Chondrocyte (in vitro differentiated cells): ENCODE measurements at regions not wholly inside any gene's neighbourhood (a gene's known extent, or its start where the extent isn't known, plus 50 kb on each side); places are given as distances from the start of the nearest gene placed in this dataset.

Experiments
- DNase-seq: peaks from one replicate; pipeline ENCODE4 v3.0.0; 2021; ENCODE audit warnings: mixed read lengths, low spot score
- H3K27ac Mint-ChIP-seq: one replicate; pipeline ENCODE4 v1.8.0; 2021; ENCODE audit warnings: mild to moderate bottlenecking, moderate library complexity, mixed read lengths; ENCODE audit not compliant: unreplicated experiment
- H3K27me3 Mint-ChIP-seq: 2 replicates; pipeline ENCODE4 v1.8.0; 2021; ENCODE audit warnings: low read depth, mixed read lengths
- H3K36me3 Mint-ChIP-seq: 2 replicates; pipeline ENCODE4 v1.8.0; 2021; ENCODE audit warnings: low read depth, mixed read lengths
- H3K4me1 Mint-ChIP-seq: 2 replicates; pipeline ENCODE4 v1.8.0; 2021; ENCODE audit warnings: low read depth, mild to moderate bottlenecking, mixed read lengths
- H3K4me3 Mint-ChIP-seq: one replicate; pipeline ENCODE4 v1.8.0; 2021; ENCODE audit warnings: mild to moderate bottlenecking, moderate library complexity, mixed read lengths; ENCODE audit not compliant: unreplicated experiment
- H3K9me3 Mint-ChIP-seq: 2 replicates; pipeline ENCODE4 v1.8.0; 2021; ENCODE audit warnings: low read depth, mixed read lengths
- TF ChIP-seq, protein P1 (sequence below): fragments of 200-600 bp; sonication (generic); IDR thresholded peaks from 2 replicates; pipeline ENCODE4 v1.5.0; 2021; ENCODE audit warnings: antibody characterized with exemption, mild to moderate bottlenecking, moderate library complexity

DNA sequence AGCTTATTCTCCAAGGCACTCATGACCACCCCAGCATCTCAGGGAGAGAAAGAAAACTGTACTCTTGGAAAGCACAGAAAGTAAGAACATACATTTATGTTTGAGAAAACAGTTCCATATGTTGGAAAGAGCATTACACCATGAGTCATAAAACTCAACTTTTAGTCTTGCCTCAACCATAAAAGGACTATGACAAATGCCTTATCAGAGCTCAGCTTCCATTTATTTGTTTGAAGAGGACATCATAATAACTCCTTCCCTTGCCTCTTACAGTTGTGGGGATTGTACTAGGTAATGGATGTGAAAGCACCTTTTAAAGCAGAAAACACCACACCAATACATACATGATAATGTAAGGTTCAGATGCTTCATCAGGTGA lies 370.8 kb downstream of the LNPK start:
- DNase-seq = no peak
- TF ChIP-seq, protein P1, sequence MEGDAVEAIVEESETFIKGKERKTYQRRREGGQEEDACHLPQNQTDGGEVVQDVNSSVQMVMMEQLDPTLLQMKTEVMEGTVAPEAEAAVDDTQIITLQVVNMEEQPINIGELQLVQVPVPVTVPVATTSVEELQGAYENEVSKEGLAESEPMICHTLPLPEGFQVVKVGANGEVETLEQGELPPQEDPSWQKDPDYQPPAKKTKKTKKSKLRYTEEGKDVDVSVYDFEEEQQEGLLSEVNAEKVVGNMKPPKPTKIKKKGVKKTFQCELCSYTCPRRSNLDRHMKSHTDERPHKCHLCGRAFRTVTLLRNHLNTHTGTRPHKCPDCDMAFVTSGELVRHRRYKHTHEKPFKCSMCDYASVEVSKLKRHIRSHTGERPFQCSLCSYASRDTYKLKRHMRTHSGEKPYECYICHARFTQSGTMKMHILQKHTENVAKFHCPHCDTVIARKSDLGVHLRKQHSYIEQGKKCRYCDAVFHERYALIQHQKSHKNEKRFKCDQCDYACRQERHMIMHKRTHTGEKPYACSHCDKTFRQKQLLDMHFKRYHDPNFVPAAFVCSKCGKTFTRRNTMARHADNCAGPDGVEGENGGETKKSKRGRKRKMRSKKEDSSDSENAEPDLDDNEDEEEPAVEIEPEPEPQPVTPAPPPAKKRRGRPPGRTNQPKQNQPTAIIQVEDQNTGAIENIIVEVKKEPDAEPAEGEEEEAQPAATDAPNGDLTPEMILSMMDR = no peak
- H3K36me3 Mint-ChIP-seq = no peaks in the 10 kb centered on the region

DNA sequence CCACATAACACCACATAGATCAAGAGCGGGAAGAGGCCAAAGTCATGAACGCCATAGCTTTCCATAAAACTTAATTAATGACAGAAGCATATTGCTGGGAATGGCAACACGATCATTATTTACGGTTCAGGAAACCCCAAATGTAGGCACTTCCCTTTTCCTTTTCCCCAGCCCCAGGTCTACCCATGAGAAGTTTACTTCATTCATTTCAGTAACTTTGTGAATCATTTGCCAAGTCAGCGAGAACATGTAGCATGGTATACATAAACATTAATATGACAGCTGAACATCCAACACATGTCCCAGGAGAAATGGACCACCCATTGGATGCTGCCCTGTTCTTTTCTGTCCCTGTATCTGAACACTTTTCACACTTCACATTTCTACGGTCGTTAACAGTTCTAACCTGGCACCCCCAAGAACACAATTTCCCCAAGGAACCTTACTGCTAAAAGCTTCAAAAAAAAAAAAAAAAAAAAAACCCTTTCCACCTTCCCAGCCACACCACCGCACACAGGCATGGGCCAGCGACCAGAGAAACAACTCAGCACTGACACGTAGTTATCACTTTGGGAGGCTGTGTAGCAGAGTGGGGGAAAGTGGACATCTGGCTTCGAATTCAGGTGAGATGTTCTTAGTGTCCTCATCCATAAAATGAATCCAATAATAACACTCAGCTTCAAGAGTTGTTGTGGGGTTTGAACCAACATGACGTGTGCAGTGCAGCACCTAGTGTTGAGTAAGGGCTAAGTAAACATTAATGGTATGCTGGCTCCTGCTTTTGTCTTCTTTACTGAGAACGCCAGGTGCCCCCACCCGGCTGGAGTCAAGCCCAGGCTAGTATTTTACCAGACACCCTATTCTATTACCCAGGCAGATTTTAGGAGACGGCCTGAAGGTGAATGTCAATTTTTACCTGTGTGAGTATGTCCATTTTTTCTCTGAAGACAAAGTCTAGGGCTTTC lies 371.5 kb downstream of the LNPK start:
- peaks cover 5% of the 10 kb centered on the region for H3K9me3 Mint-ChIP-seq

More for the DNA sequence above, 370.8 kb downstream of the LNPK start:
- Mint-ChIP-seq H3K9me3 (peaks cover 5% of the 10 kb centered on the region), H3K4me1 (no peaks in the 10 kb centered on the region), H3K27ac (no peak overlapping the region), H3K27me3 (peaks cover 3% of the 10 kb centered on the region), H3K4me3 (no peak overlapping the region)

DNA sequence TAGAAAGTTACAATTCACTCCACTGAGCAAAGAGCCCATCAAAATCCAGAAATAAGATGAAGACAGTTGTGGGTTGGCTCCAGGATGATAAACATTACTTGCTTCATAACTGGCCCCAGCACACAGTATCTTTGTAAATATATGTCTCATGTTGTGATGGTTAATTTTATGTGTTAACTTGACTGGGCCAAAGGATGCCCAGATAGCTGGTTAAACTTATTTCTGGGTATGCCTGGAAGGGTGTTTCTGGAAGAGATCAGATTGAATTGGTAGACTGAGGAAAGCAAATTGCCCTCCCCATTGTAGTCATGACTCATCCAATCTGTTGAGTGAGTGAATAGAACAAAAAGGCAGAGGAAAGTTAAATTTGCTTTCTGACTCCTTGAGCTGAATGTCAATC lies 373.8 kb downstream of the LNPK start:
- no peaks in the 10 kb centered on the region for H3K36me3 Mint-ChIP-seq
- peaks cover 5% of the 10 kb centered on the region for H3K9me3 Mint-ChIP-seq
- TF ChIP-seq, protein P1 = no peak
- no peak overlapping the region for H3K27ac Mint-ChIP-seq
- peaks cover 5% of the 10 kb centered on the region for H3K4me1 Mint-ChIP-seq
- DNase-seq = no peak
- H3K4me3 Mint-ChIP-seq = no peak overlapping the region
- no peaks in the 10 kb centered on the region for H3K27me3 Mint-ChIP-seq

More for the DNA sequence above, 371.5 kb downstream of the LNPK start:
- Mint-ChIP-seq H3K4me1 (no peaks in the 10 kb centered on the region), H3K27me3 (no peaks in the 10 kb centered on the region), H3K4me3 (no peak overlapping the region), H3K27ac (no peak overlapping the region), H3K36me3 (no peaks in the 10 kb centered on the region)
- no peak for DNase-seq
- TF ChIP-seq, protein P1 = no peak

- Mint-ChIP-seq H3K36me3 (no peaks in the 10 kb centered on the region), H3K4me3 (no peak overlapping the region), H3K27me3 (no peaks in the 10 kb centered on the region), H3K4me1 (peaks cover 5% of the 10 kb centered on the region), H3K27ac (no peak overlapping the region), H3K9me3 (peaks cover 5% of the 10 kb centered on the region)
- TF ChIP-seq, protein P1 = no peak
- DNase-seq = no peak
Measured at GRCh38 chr2:175627405-175627804, 374.7 kb downstream of the LNPK start.

DNA sequence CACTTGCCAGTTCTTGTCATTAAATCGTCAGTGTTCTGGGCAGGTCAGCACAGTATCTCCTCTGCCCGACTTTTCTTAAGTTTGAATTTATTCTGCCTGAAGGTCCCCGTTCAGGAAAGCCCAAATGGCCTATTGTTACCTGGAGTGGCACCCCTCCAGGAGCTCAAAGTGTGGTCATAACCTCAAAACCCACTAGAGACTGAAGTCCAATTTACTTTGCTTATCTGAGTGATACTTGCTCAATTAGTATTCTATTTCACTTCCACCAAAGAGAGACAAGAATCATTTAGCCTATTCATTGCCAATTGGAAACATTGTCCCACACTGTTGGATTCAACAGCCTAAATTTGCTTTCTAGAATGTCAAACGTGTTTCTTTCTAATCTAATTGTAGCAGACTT lies 375.3 kb downstream of the LNPK start:
- TF ChIP-seq, protein P1 = no peak
- Mint-ChIP-seq H3K9me3 (peaks cover 5% of the 10 kb centered on the region), H3K4me3 (no peak overlapping the region), H3K4me1 (peaks cover 5% of the 10 kb centered on the region), H3K27me3 (no peaks in the 10 kb centered on the region), H3K36me3 (no peaks in the 10 kb centered on the region), H3K27ac (no peak overlapping the region)
- no peak for DNase-seq
